Loucy (cell line): ENCODE measurements at regions not wholly inside any gene's neighbourhood (a gene's known extent, or its start where the extent isn't known, plus 50 kb on each side); places are given as distances from the start of the nearest gene placed in this dataset.

ENCODE experiments used
- H2AFZ ChIP-seq: fragments of 200-600 bp; sonication (generic); 2 replicates; pipeline ENCODE4 v1.6.0; 2016; ENCODE audit warnings: antibody characterized with exemption, mild to moderate bottlenecking, low read length, moderate library complexity
- H3F3A ChIP-seq: fragments of 200-600 bp; 2 replicates; pipeline ENCODE4 v1.6.0; 2016; ENCODE audit warnings: antibody characterized with exemption, low read depth, mild to moderate bottlenecking
- H3K27me3 ChIP-seq: fragments of 200-600 bp; sonication (generic); 2 replicates; pipeline ENCODE4 v1.6.1; 2014; ENCODE audit warnings: low read length, mild to moderate bottlenecking; ENCODE audit not compliant: insufficient read depth, poor library complexity, severe bottlenecking
- H3K36me3 ChIP-seq: fragments of 200-600 bp; sonication (generic); 2 replicates; pipeline ENCODE4 v1.6.1; 2016; ENCODE audit warnings: low read length; ENCODE audit not compliant: insufficient read depth
- H3K4me1 ChIP-seq: fragments of 200-600 bp; sonication (generic); 2 replicates; pipeline ENCODE4 v1.5.1; 2014; ENCODE audit warnings: low read length, mild to moderate bottlenecking; ENCODE audit not compliant: insufficient read depth, poor library complexity, severe bottlenecking
- H3K4me2 ChIP-seq: fragments of 200-600 bp; sonication (generic); 2 replicates; pipeline ENCODE4 v1.6.0; 2014; ENCODE audit warnings: antibody characterized with exemption, low read length, low read depth, mild to moderate bottlenecking; ENCODE audit not compliant: poor library complexity, severe bottlenecking
- H3K4me3 ChIP-seq: fragments of 200-600 bp; sonication (generic); 2 replicates; pipeline ENCODE4 v1.5.1; 2014; ENCODE audit warnings: low read length, mild to moderate bottlenecking, mixed read lengths; ENCODE audit not compliant: poor library complexity, severe bottlenecking
- H3K79me2 ChIP-seq: fragments of 200-600 bp; sonication (generic); 2 replicates; pipeline ENCODE4 v1.6.1; 2014; ENCODE audit warnings: low read length; ENCODE audit not compliant: insufficient read depth
- H3K9ac ChIP-seq: fragments of 200-600 bp; sonication (generic); 2 replicates; pipeline ENCODE4 v1.6.0; 2014; ENCODE audit warnings: mild to moderate bottlenecking, low read depth, low read length, moderate library complexity; ENCODE audit not compliant: poor library complexity, severe bottlenecking
- H3K9me2 ChIP-seq: fragments of 200-600 bp; sonication (generic); replicated peaks from 2 replicates; pipeline ENCODE4 v1.6.1; 2016; ENCODE audit warnings: low read depth, low read length, mixed read lengths
- H3K9me3 ChIP-seq: fragments of 200-600 bp; sonication (generic); 2 replicates; pipeline ENCODE4 v1.6.1; 2014; ENCODE audit warnings: mild to moderate bottlenecking, antibody characterized with exemption, low read length, low read depth; ENCODE audit not compliant: insufficient read depth
- H4K20me1 ChIP-seq: fragments of 200-600 bp; sonication (generic); 2 replicates; pipeline ENCODE4 v1.6.0; 2014; ENCODE audit warnings: antibody characterized with exemption, low read length, mild to moderate bottlenecking; ENCODE audit not compliant: insufficient read depth, poor library complexity, severe bottlenecking
- CTCF ChIP-seq: fragments of 200-600 bp; sonication (generic); conservative IDR thresholded peaks from 2 replicates; pipeline ENCODE4 v1.5.1; 2014; ENCODE audit warnings: mild to moderate bottlenecking, antibody characterized with exemption, low read length
- EZH2phosphoT487 ChIP-seq: fragments of 200-600 bp; IDR thresholded peaks from 2 replicates; pipeline ENCODE4 v1.6.1; 2018; ENCODE audit warnings: antibody characterized with exemption, mild to moderate bottlenecking, moderate library complexity, borderline replicate concordance

DNA sequence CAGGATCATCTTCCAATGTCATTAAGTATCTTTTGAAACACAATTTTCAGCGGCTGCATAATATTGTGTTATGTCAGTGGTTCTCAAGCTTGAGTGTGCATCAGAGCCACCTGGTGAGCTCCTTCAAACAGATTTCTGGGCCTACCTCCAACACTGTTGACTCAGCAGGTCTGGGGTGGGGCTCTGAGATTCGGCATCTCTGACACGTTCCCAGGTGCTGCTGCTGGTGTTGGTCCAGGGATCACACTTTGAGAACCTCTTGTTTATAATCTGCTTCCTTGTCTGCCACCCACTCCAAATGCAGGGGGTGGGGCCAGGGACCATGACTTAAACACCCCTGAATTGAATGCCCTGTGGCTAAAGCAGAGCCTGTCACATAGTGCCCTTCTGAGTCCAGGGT is 73.8 kb upstream of the HNF1B start:
- Histone ChIP-seq H3K36me3 (no peaks in the 10 kb centered on the region), H2AFZ (no peak overlapping the region), H3F3A (peaks cover 6% of the 10 kb centered on the region; the same call in 1 of the 2 replicates), H3K4me3 (no peak overlapping the region), H4K20me1 (no peaks in the 10 kb centered on the region), H3K9ac (no peak overlapping the region), H3K9me2 (no peaks in the 10 kb centered on the region), H3K4me1 (peaks cover 27% of the 10 kb centered on the region), H3K4me2 (no peak overlapping the region), H3K79me2 (no peaks in the 10 kb centered on the region), H3K9me3 (no peaks in the 10 kb centered on the region), H3K27me3 (no peaks in the 10 kb centered on the region)
- TF ChIP-seq EZH2phosphoT487 (no peak), CTCF (no peak)

DNA sequence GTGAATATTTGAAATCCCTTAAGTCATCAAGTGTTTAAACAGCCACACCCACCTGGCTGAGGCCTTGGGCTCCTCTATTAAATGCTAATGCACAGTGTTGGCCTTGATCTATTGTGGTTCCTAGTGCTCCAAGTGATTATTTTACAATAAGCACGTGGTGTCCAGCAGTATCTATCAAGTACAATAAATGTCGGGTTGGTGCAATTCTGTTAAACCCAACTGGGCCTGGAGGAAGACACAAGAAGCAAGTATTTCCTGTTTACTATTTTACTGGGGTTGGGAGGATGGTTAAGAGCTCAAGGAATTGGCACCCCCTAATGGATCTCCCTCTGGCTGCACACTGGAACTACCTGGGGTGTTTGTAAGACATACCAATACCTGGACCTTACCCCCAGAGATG is 72.1 kb upstream of the HNF1B start:
- H3K4me3 ChIP-seq: no peak overlapping the region
- H3K9me3 ChIP-seq: no peaks in the 10 kb centered on the region
- H4K20me1 ChIP-seq: no peaks in the 10 kb centered on the region
- peaks cover 27% of the 10 kb centered on the region for H3K4me1 ChIP-seq
- H3K79me2 ChIP-seq: no peaks in the 10 kb centered on the region
- H2AFZ ChIP-seq: no peak overlapping the region
- TF ChIP-seq EZH2phosphoT487 (no peak), CTCF (no peak; the same call in 1 of the 2 replicates)
- H3K9me2 ChIP-seq: no peaks in the 10 kb centered on the region
- H3F3A ChIP-seq: peaks cover 6% of the 10 kb centered on the region; the same call in 1 of the 2 replicates
- no peak overlapping the region for H3K9ac ChIP-seq
- H3K27me3 ChIP-seq: no peaks in the 10 kb centered on the region
- H3K36me3 ChIP-seq: no peaks in the 10 kb centered on the region
- no peak overlapping the region for H3K4me2 ChIP-seq

DNA sequence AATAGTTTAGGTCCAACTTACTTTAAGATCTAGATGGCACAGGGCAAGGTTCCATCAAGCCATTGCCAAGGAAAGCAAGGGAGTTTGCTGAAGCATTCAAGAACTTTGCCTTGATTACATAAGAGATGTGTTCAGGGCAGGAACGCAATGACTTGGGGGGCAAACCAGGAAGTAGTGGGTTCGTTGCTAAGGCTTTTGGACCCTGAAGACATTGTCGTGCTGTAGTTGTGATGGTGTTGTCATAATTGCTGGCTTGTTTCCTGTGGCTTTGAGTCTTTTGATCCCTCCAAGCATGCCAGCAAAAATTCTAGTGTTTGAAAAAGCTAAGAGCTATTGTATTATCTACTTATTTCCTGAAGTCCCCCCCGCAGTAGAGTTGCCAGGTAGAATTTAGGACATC is 70.7 kb upstream of the HNF1B start:
- TF ChIP-seq EZH2phosphoT487: no peak
- no peak for TF ChIP-seq CTCF
- Histone ChIP-seq H3K27me3 (no peaks in the 10 kb centered on the region), H3K4me3 (no peak overlapping the region), H3K9me3 (no peaks in the 10 kb centered on the region), H3K4me2 (no peak overlapping the region), H3K79me2 (no peaks in the 10 kb centered on the region), H3K9me2 (no peaks in the 10 kb centered on the region), H3K36me3 (no peaks in the 10 kb centered on the region), H3K4me1 (peaks cover 23% of the 10 kb centered on the region), H3K9ac (no peak overlapping the region), H3F3A (peaks cover 3% of the 10 kb centered on the region; the same call in 1 of the 2 replicates), H2AFZ (no peak overlapping the region; the same call in 1 of the 2 replicates), H4K20me1 (no peaks in the 10 kb centered on the region)
